ENCODE measurements at regions not wholly inside any gene's neighbourhood (a gene's known extent, or its start where the extent isn't known, plus 50 kb on each side); places are given as distances from the start of the nearest gene placed in this dataset.
"Not testable (repeated sequence)": the region's sequence is repeated elsewhere in the genome, so short reads cannot be mapped to it uniquely, and the experiment has no call there.

DNA sequence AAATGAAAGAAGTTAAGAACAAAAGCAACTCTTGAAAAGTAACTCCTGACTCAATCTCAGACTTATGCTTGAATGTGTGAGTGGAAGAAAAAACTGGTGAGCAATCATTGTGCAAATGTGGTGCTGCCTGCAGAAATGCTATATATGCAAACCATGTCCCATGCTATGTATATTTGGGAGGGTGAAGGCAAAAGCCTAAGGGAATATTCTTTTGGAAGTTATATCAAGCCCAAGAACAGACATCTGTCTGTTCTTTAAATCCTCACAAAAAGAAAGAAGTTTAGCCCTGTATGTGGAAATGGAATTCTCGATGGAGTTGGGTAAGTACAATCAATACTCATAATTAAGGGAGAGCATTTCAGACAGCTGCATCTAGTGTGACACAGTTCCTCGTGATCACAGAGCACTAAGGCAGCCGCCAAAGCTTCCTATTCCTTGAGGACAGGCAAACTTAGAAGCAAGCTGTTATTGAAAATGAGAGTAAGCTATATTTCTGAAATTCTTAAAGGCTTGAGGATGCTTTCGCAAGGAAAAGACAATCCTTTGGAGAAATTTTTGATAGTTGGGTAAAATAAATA is 406.5 kb upstream of the CHORDC1 start:
- no peak overlapping the region for H3K4me3 ChIP-seq (ENCODE audit: low read length)
- H3K9me3 ChIP-seq (ENCODE audit: control insufficient read depth in 2 of 3, low read length in 3 of 3): no peaks in the 10 kb centered on the region
- Mint-ChIP-seq H3K9me3 (peaks cover 0 to 7% (median 3%) of the 10 kb centered on the region in 11 donors), H3K4me3 (no peak overlapping the region), H3K27me3 (no peaks in the 10 kb centered on the region), H3K4me1 (no peaks in the 10 kb centered on the region), H3K36me3 (no peaks in the 10 kb centered on the region), H3K27ac (no peak overlapping the region)
- intact Hi-C loops (cut with micrococcal nuclease): no loop called here
- H3K36me3 ChIP-seq (ENCODE audit: control insufficient read depth in 2 of 3, insufficient read depth in 3 of 3, low read length in 3 of 3): no peaks in the 10 kb centered on the region
- no peaks in the 10 kb centered on the region for H3K4me1 ChIP-seq (ENCODE audit: control insufficient read depth in 2 of 2, insufficient read depth in 2 of 2, low read length in 2 of 2)
- CTCF ChIA-PET: no interaction called here
- POLR2A ChIA-PET: no interaction called here
- no peak overlapping the region for H3K27ac ChIP-seq (ENCODE audit: low read depth, low read length)
- H3K27me3 ChIP-seq (ENCODE audit: control insufficient read depth in 2 of 2, insufficient read depth in 2 of 2, low read length in 2 of 2): no peaks in the 10 kb centered on the region
- DNase-seq (no peak), ATAC-seq (no peak)

DNA sequence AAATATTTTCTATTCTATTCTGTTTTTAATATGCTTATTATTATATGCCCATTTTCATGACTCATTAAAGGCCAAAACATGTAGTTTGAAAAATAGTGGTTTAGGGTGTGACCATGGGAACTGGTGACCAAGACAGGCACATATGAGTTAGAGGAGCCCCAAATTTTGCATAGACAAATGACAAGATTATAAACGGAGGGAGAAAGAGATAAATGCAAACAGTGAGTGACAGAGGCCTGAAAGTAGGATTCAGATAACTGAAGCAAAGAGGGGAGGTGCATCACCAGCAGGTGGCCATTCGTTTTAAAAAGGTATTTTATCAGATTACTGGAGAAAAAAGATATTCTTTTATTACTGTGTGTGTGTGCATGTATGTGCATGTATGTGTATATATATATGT is 391.5 kb upstream of the CHORDC1 start:
- no peak overlapping the region for H3K4me3 Mint-ChIP-seq
- CTCF ChIA-PET: no interaction called here
- no peaks in the 10 kb centered on the region for H3K27me3 ChIP-seq (ENCODE audit: control insufficient read depth in 2 of 2, insufficient read depth in 2 of 2, low read length in 2 of 2)
- H3K36me3 Mint-ChIP-seq: no peaks in the 10 kb centered on the region
- H3K4me3 ChIP-seq (ENCODE audit: low read length): no peak overlapping the region
- no peaks in the 10 kb centered on the region for H3K4me1 ChIP-seq (ENCODE audit: control insufficient read depth in 2 of 2, insufficient read depth in 2 of 2, low read length in 2 of 2)
- POLR2A ChIA-PET: no interaction called here
- intact Hi-C loops (cut with micrococcal nuclease): no loop called here
- H3K9me3 Mint-ChIP-seq: peaks cover 0 to 12% (median 2%) of the 10 kb centered on the region in 11 donors
- ATAC-seq (no peak), DNase-seq (no peak)
- H3K27me3 Mint-ChIP-seq: no peaks in the 10 kb centered on the region
- no peaks in the 10 kb centered on the region for H3K4me1 Mint-ChIP-seq
- no peak overlapping the region for H3K27ac Mint-ChIP-seq
- no peak overlapping the region for H3K27ac ChIP-seq (ENCODE audit: low read depth, low read length)
- H3K9me3 ChIP-seq (ENCODE audit: control insufficient read depth in 2 of 3, low read length in 3 of 3): no peaks in the 10 kb centered on the region
- no peaks in the 10 kb centered on the region for H3K36me3 ChIP-seq (ENCODE audit: control insufficient read depth in 2 of 3, insufficient read depth in 3 of 3, low read length in 3 of 3)

DNA sequence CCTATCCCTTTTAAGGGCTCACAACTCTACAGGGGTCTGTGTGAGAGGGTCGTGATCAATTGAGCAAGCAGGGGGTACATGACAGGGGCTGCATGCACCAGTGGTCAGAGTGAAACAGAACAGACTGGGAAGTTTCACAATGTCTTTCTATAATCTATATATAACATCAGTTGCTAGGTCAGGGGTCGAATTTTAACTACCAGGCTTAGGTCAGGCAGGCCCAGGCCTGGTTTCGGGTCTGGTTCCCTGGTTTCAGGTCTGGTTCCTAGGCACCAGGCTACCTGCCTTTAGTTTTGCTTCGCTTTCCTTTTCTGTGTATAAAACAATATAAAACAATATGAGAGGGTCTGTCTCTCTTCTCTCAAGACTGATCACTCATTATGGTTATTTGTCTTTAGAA is 390.2 kb upstream of the CHORDC1 start:
- H3K9me3 ChIP-seq (ENCODE audit: control insufficient read depth in 2 of 3, low read length in 3 of 3); H3K36me3 Mint-ChIP-seq; DNase-seq; H3K4me1 Mint-ChIP-seq; H3K27me3 Mint-ChIP-seq; H3K4me3 Mint-ChIP-seq; H3K4me3 ChIP-seq (ENCODE audit: low read length); intact Hi-C loops (cut with micrococcal nuclease); CTCF ChIA-PET; H3K36me3 ChIP-seq (ENCODE audit: control insufficient read depth in 2 of 3, insufficient read depth in 3 of 3, low read length in 3 of 3); H3K27ac ChIP-seq (ENCODE audit: low read depth, low read length); POLR2A ChIA-PET; H3K27me3 ChIP-seq (ENCODE audit: control insufficient read depth in 2 of 2, insufficient read depth in 2 of 2, low read length in 2 of 2); ATAC-seq; H3K27ac Mint-ChIP-seq; H3K4me1 ChIP-seq (ENCODE audit: control insufficient read depth in 2 of 2, insufficient read depth in 2 of 2, low read length in 2 of 2): not testable (repeated sequence)
- peaks cover 0 to 12% (median 0%) of the 10 kb centered on the region in 11 donors for H3K9me3 Mint-ChIP-seq

DNA sequence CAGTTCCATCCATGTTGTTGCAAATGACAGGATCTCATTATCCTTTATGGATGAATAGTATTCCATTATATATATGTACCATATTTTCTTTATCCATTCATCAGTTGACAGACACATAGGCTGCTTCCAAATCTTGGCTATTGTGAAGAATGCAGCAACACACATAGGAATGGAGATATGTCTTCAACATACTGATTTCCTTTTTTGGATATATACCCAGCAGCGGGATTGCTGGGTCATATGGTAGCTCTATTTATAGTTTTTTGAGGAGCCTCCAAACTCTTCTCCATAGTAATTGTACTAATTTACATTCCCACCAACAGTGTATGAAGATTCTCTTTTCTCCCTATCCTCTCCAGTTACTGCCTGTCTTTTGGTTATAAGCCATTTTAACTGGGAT is 383.9 kb upstream of the CHORDC1 start:
- CTCF ChIA-PET: no interaction called here
- Histone ChIP-seq H3K27ac (ENCODE audit: low read depth, low read length) (no peak overlapping the region), H3K4me3 (ENCODE audit: low read length) (no peak overlapping the region), H3K4me1 (ENCODE audit: control insufficient read depth in 2 of 2, insufficient read depth in 2 of 2, low read length in 2 of 2) (no peaks in the 10 kb centered on the region), H3K27me3 (ENCODE audit: control insufficient read depth in 2 of 2, insufficient read depth in 2 of 2, low read length in 2 of 2) (no peaks in the 10 kb centered on the region), H3K36me3 (ENCODE audit: control insufficient read depth in 2 of 3, insufficient read depth in 3 of 3, low read length in 3 of 3) (no peaks in the 10 kb centered on the region), H3K9me3 (ENCODE audit: control insufficient read depth in 2 of 3, low read length in 3 of 3) (no peaks in the 10 kb centered on the region)
- POLR2A ChIA-PET: no interaction called here
- ATAC-seq: no peak
- no peaks in the 10 kb centered on the region for H3K27me3 Mint-ChIP-seq
- DNase-seq: no peak
- intact Hi-C loops (cut with micrococcal nuclease): no loop called here
- H3K9me3 Mint-ChIP-seq: peaks cover 0 to 12% (median 2%) of the 10 kb centered on the region in 11 donors
- no peak overlapping the region for H3K4me3 Mint-ChIP-seq
- no peak overlapping the region for H3K27ac Mint-ChIP-seq
- H3K36me3 Mint-ChIP-seq: no peaks in the 10 kb centered on the region
- H3K4me1 Mint-ChIP-seq: no peaks in the 10 kb centered on the region

DNA sequence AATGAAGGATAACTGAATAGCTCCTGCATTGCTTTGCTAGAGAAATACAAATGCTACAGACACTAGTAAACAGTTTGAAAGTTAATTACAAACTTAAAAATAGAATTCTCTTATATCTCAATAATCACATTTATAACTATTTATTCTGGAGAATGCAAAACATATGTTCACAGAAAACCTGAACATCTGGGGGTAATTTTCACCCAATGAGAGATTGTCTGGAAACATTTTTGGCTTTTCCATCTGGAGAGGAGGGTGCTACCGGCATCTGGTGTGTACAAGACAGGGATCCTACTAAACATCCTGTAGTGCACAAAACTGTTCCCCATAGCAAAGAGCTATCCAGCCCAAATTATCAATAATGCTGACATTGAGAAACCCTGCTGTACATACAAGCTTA is 378.4 kb upstream of the CHORDC1 start:
- intact Hi-C loops (cut with micrococcal nuclease): no loop called here
- H3K4me3 ChIP-seq (ENCODE audit: low read length): no peak overlapping the region
- Mint-ChIP-seq H3K4me3 (no peak overlapping the region), H3K36me3 (no peaks in the 10 kb centered on the region), H3K27me3 (no peaks in the 10 kb centered on the region), H3K27ac (no peak overlapping the region), H3K4me1 (no peaks in the 10 kb centered on the region), H3K9me3 (peaks cover 0 to 12% (median 4%) of the 10 kb centered on the region in 11 donors)
- DNase-seq (no peak), ATAC-seq (no peak)
- H3K27ac ChIP-seq (ENCODE audit: low read depth, low read length): no peak overlapping the region
- no peaks in the 10 kb centered on the region for H3K27me3 ChIP-seq (ENCODE audit: control insufficient read depth in 2 of 2, insufficient read depth in 2 of 2, low read length in 2 of 2)
- no peaks in the 10 kb centered on the region for H3K36me3 ChIP-seq (ENCODE audit: control insufficient read depth in 2 of 3, insufficient read depth in 3 of 3, low read length in 3 of 3)
- no peaks in the 10 kb centered on the region for H3K4me1 ChIP-seq (ENCODE audit: control insufficient read depth in 2 of 2, insufficient read depth in 2 of 2, low read length in 2 of 2)
- ChIA-PET CTCF (no interaction called here), POLR2A (no interaction called here)
- H3K9me3 ChIP-seq (ENCODE audit: control insufficient read depth in 2 of 3, low read length in 3 of 3): no peaks in the 10 kb centered on the region

DNA sequence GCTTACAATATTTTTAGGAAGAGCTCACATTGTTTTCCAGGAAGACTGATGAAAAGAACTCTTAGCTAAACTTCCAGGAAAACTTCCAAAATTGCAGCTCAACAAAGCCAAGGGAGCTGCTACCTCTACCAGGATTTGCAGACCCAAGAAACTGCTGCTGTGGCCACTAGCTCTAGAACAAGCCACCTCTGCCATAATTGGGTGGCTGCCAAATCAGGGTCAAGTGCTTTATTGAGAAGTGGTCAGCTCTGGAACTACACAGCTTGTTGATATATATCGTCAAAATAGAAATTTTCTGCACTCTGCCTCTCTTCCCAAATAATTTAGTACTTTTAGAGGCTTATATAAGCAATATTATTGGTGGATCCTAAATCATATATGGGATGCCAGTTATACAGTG is 371.8 kb upstream of the CHORDC1 start:
- H3K4me1 ChIP-seq (ENCODE audit: control insufficient read depth in 2 of 2, insufficient read depth in 2 of 2, low read length in 2 of 2): no peaks in the 10 kb centered on the region
- no peak for DNase-seq
- ChIA-PET CTCF (no interaction called here), POLR2A (no interaction called here)
- intact Hi-C loops (cut with micrococcal nuclease): no loop called here
- H3K4me3 ChIP-seq (ENCODE audit: low read length): no peak overlapping the region
- H3K27me3 ChIP-seq (ENCODE audit: control insufficient read depth in 2 of 2, insufficient read depth in 2 of 2, low read length in 2 of 2): no peaks in the 10 kb centered on the region
- no peaks in the 10 kb centered on the region for H3K36me3 ChIP-seq (ENCODE audit: control insufficient read depth in 2 of 3, insufficient read depth in 3 of 3, low read length in 3 of 3)
- ATAC-seq: no peak
- no peaks in the 10 kb centered on the region for H3K36me3 Mint-ChIP-seq
- no peak overlapping the region for H3K27ac ChIP-seq (ENCODE audit: low read depth, low read length)
- H3K4me1 Mint-ChIP-seq: no peaks in the 10 kb centered on the region
- no peak overlapping the region for H3K27ac Mint-ChIP-seq
- no peaks in the 10 kb centered on the region for H3K27me3 Mint-ChIP-seq
- no peaks in the 10 kb centered on the region for H3K9me3 ChIP-seq (ENCODE audit: control insufficient read depth in 2 of 3, low read length in 3 of 3)
- peaks cover 0 to 10% (median 1%) of the 10 kb centered on the region in 11 donors for H3K9me3 Mint-ChIP-seq
- no peak overlapping the region for H3K4me3 Mint-ChIP-seq

DNA sequence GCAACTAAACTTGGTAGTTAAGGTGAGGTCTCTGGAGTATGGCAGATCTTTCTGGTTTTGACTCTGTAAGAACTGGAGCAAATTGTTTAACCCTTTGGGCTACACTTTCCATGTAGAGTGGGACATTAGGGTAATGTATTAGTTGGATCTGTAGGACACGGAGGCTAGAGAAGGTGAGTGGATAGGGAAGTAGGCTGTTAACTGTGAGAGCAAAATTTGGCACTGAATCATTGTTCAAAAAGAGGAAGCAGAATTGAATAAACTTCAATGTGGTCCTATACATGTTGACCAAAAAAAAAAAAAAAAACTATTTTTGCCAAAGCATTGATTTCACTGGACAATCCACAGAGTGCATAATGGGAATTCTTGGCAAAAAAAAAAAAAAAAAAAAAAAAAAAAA is 370.2 kb upstream of the CHORDC1 start:
- intact Hi-C loops (cut with micrococcal nuclease): no loop called here
- no peak for DNase-seq
- Histone ChIP-seq H3K27ac (ENCODE audit: low read depth, low read length) (no peak overlapping the region), H3K4me1 (ENCODE audit: control insufficient read depth in 2 of 2, insufficient read depth in 2 of 2, low read length in 2 of 2) (no peaks in the 10 kb centered on the region), H3K27me3 (ENCODE audit: control insufficient read depth in 2 of 2, insufficient read depth in 2 of 2, low read length in 2 of 2) (no peaks in the 10 kb centered on the region), H3K36me3 (ENCODE audit: control insufficient read depth in 2 of 3, insufficient read depth in 3 of 3, low read length in 3 of 3) (no peaks in the 10 kb centered on the region), H3K9me3 (ENCODE audit: control insufficient read depth in 2 of 3, low read length in 3 of 3) (no peaks in the 10 kb centered on the region), H3K4me3 (ENCODE audit: low read length) (no peak overlapping the region)
- Mint-ChIP-seq H3K27me3 (no peaks in the 10 kb centered on the region), H3K9me3 (peaks cover 0 to 10% (median 1%) of the 10 kb centered on the region in 11 donors), H3K4me3 (no peak overlapping the region), H3K36me3 (no peaks in the 10 kb centered on the region), H3K4me1 (no peaks in the 10 kb centered on the region), H3K27ac (no peak overlapping the region)
- ChIA-PET POLR2A (no interaction called here), CTCF (no interaction called here)
- no peak for ATAC-seq

All from naive thymus-derived CD4-positive, alpha-beta T cell (primary cell).